ENCODE measurements at regions not wholly inside any gene's neighbourhood (a gene's known extent, or its start where the extent isn't known, plus 50 kb on each side); places are given as distances from the start of the nearest gene placed in this dataset.
"Not testable (repeated sequence)": the region's sequence is repeated elsewhere in the genome, so short reads cannot be mapped to it uniquely, and the experiment has no call there.

GRCh38 chr7:90070238-90070637 is 84.0 kb upstream of the STEAP1 start:
- H3K36me3 Mint-ChIP-seq; H3K4me1 ChIP-seq (ENCODE audit: insufficient read depth, low read length); H3K27ac Mint-ChIP-seq; H3K4me3 ChIP-seq (ENCODE audit: low read length); H3K36me3 ChIP-seq (ENCODE audit: insufficient read depth, low read length); H3K27me3 ChIP-seq (ENCODE audit: insufficient read depth, low read length, poor library complexity, severe bottlenecking); DNase-seq; POLR2A ChIA-PET; CTCF ChIA-PET; H3K27me3 Mint-ChIP-seq; H3K27ac ChIP-seq (ENCODE audit: low read depth, low read length); H3K9me3 ChIP-seq (ENCODE audit: low read length); H3K4me1 Mint-ChIP-seq; H3K4me3 Mint-ChIP-seq: not testable (repeated sequence)
- H3K9me3 Mint-ChIP-seq, result peaks cover 0 to 15% (median 7%) of the 10 kb centered on the region in 5 donors

GRCh38 chr7:90078921-90079320 is 75.3 kb upstream of the STEAP1 start:
- ChIA-PET CTCF (no interaction called here), POLR2A (no interaction called here)
- no peaks in the 10 kb centered on the region for H3K9me3 ChIP-seq (ENCODE audit: low read length)
- no peak overlapping the region for H3K4me3 ChIP-seq (ENCODE audit: low read length)
- H3K36me3 ChIP-seq (ENCODE audit: insufficient read depth, low read length), result no peaks in the 10 kb centered on the region
- H3K4me1 ChIP-seq (ENCODE audit: insufficient read depth, low read length), result no peaks in the 10 kb centered on the region
- Mint-ChIP-seq H3K9me3 (peaks cover 0 to 5% (median under 1%) of the 10 kb centered on the region in 5 donors), H3K4me3 (no peak overlapping the region), H3K4me1 (no peaks in the 10 kb centered on the region), H3K27me3 (peaks cover 0 to 1% of the 10 kb centered on the region in 2 donors), H3K36me3 (no peaks in the 10 kb centered on the region), H3K27ac (no peak overlapping the region)
- no peak for DNase-seq
- H3K27me3 ChIP-seq (ENCODE audit: insufficient read depth, low read length, poor library complexity, severe bottlenecking), result no peaks in the 10 kb centered on the region
- H3K27ac ChIP-seq (ENCODE audit: low read depth, low read length), result no peak overlapping the region

- CTCF ChIA-PET, result no interaction called here
- Histone ChIP-seq H3K4me3 (ENCODE audit: low read length) (no peak overlapping the region), H3K27ac (ENCODE audit: low read depth, low read length) (no peak overlapping the region), H3K4me1 (ENCODE audit: insufficient read depth, low read length) (no peaks in the 10 kb centered on the region), H3K36me3 (ENCODE audit: insufficient read depth, low read length) (no peaks in the 10 kb centered on the region), H3K27me3 (ENCODE audit: insufficient read depth, low read length, poor library complexity, severe bottlenecking) (no peaks in the 10 kb centered on the region), H3K9me3 (ENCODE audit: low read length) (no peaks in the 10 kb centered on the region)
- Mint-ChIP-seq H3K27ac (no peak overlapping the region), H3K27me3 (peaks cover 4 to 11% of the 10 kb centered on the region in 2 donors), H3K4me1 (no peaks in the 10 kb centered on the region), H3K36me3 (no peaks in the 10 kb centered on the region), H3K9me3 (no peaks in the 10 kb centered on the region), H3K4me3 (no peak overlapping the region)
- DNase-seq, result no peak
- POLR2A ChIA-PET, result no interaction called here
These were observed 72.6 kb upstream of the STEAP1 start for GRCh38 chr7:90081621-90082020.

GRCh38 chr7:90092506-90092905 is 61.8 kb upstream of the STEAP1 start:
- Mint-ChIP-seq H3K27ac (no peak overlapping the region), H3K4me3 (no peak overlapping the region), H3K9me3 (no peaks in the 10 kb centered on the region), H3K4me1 (no peaks in the 10 kb centered on the region), H3K36me3 (no peaks in the 10 kb centered on the region), H3K27me3 (peaks cover 0 to 4% of the 10 kb centered on the region in 2 donors)
- ChIA-PET CTCF (no interaction called here), POLR2A (no interaction called here)
- no peaks in the 10 kb centered on the region for H3K4me1 ChIP-seq (ENCODE audit: insufficient read depth, low read length)
- no peak overlapping the region for H3K4me3 ChIP-seq (ENCODE audit: low read length)
- H3K27me3 ChIP-seq (ENCODE audit: insufficient read depth, low read length, poor library complexity, severe bottlenecking), result no peaks in the 10 kb centered on the region
- H3K27ac ChIP-seq (ENCODE audit: low read depth, low read length), result no peak overlapping the region
- no peak for DNase-seq
- no peaks in the 10 kb centered on the region for H3K36me3 ChIP-seq (ENCODE audit: insufficient read depth, low read length)
- no peaks in the 10 kb centered on the region for H3K9me3 ChIP-seq (ENCODE audit: low read length)

GRCh38 chr7:90094030-90094429 is 60.2 kb upstream of the STEAP1 start:
- H3K36me3 ChIP-seq (ENCODE audit: insufficient read depth, low read length), result no peaks in the 10 kb centered on the region
- Mint-ChIP-seq H3K27ac (no peak overlapping the region), H3K4me1 (no peaks in the 10 kb centered on the region), H3K4me3 (no peak overlapping the region), H3K27me3 (no peaks in the 10 kb centered on the region), H3K9me3 (no peaks in the 10 kb centered on the region), H3K36me3 (no peaks in the 10 kb centered on the region)
- no peaks in the 10 kb centered on the region for H3K27me3 ChIP-seq (ENCODE audit: insufficient read depth, low read length, poor library complexity, severe bottlenecking)
- no peak overlapping the region for H3K27ac ChIP-seq (ENCODE audit: low read depth, low read length)
- H3K4me3 ChIP-seq (ENCODE audit: low read length), result no peak overlapping the region
- DNase-seq, result no peak
- ChIA-PET CTCF (no interaction called here), POLR2A (no interaction called here)
- no peaks in the 10 kb centered on the region for H3K9me3 ChIP-seq (ENCODE audit: low read length)
- H3K4me1 ChIP-seq (ENCODE audit: insufficient read depth, low read length), result no peaks in the 10 kb centered on the region
